Neural progenitor cell (in vitro differentiated cells): ENCODE measurements at regions not wholly inside any gene's neighbourhood (a gene's known extent, or its start where the extent isn't known, plus 50 kb on each side); places are given as distances from the start of the nearest gene placed in this dataset.

Source experiments
- DNase-seq: peaks from one replicate; pipeline ENCODE4 v3.0.0-alpha.2; 2016; ENCODE audit warnings: low spot score
- H2AFZ ChIP-seq: fragments of 200-600 bp; sonication (generic); replicated peaks from 2 replicates; pipeline ENCODE4 v1.6.1; 2016; ENCODE audit warnings: antibody characterized with exemption
- H3F3A ChIP-seq: fragments of 200-600 bp; sonication (generic); 2 replicates; pipeline ENCODE4 v1.6.1; 2016; ENCODE audit warnings: antibody characterized with exemption, low read depth
- H3K27ac ChIP-seq: fragments of 200-600 bp; sonication (generic); 2 replicates; pipeline ENCODE4 v1.5.1; 2016; ENCODE audit warnings: mild to moderate bottlenecking
- H3K27me3 ChIP-seq: fragments of 200-600 bp; sonication (generic); 2 replicates; pipeline ENCODE4 v1.6.1; 2016; ENCODE audit warnings: mild to moderate bottlenecking, moderate library complexity
- H3K36me3 ChIP-seq: fragments of 200-600 bp; sonication (generic); 2 replicates; pipeline ENCODE4 v1.5.1; 2016
- H3K4me1 ChIP-seq: fragments of 200-600 bp; sonication (generic); 2 replicates; pipeline ENCODE4 v1.6.1; 2016; ENCODE audit warnings: mixed run types
- H3K4me2 ChIP-seq: fragments of 200-600 bp; sonication (generic); 2 replicates; pipeline ENCODE4 v1.6.1; 2016
- H3K4me3 ChIP-seq: fragments of 200-600 bp; sonication (generic); 2 replicates; pipeline ENCODE4 v1.5.1; 2016
- H3K79me2 ChIP-seq: fragments of 200-600 bp; sonication (generic); 2 replicates; pipeline ENCODE4 v1.6.1; 2016; ENCODE audit warnings: low read depth
- H3K9ac ChIP-seq: fragments of 200-600 bp; sonication (generic); 2 replicates; pipeline ENCODE4 v1.6.1; 2016
- H3K9me3 ChIP-seq: fragments of 200-600 bp; sonication (generic); 2 replicates; pipeline ENCODE4 v1.5.1; 2016; ENCODE audit warnings: low read depth
- H4K20me1 ChIP-seq: fragments of 200-600 bp; sonication (generic); 2 replicates; pipeline ENCODE4 v1.6.1; 2016; ENCODE audit warnings: low read depth
- H3K27ac Mint-ChIP-seq: 3 replicates; pipeline ENCODE4 v1.8.0; 2021; ENCODE audit warnings: mixed read lengths
- H3K27me3 Mint-ChIP-seq: 2 replicates; pipeline ENCODE4 v1.8.0; 2022; ENCODE audit warnings: low read depth, mild to moderate bottlenecking, inconsistent platforms, moderate library complexity, mixed read lengths; ENCODE audit not compliant: insufficient read depth
- H3K36me3 Mint-ChIP-seq: 3 replicates; pipeline ENCODE4 v1.8.0; 2021; ENCODE audit warnings: mixed read lengths
- H3K4me1 Mint-ChIP-seq: 3 replicates; pipeline ENCODE4 v1.8.0; 2021; ENCODE audit warnings: mixed read lengths
- H3K4me3 Mint-ChIP-seq: 3 replicates; pipeline ENCODE4 v1.8.0; 2021; ENCODE audit warnings: mild to moderate bottlenecking, moderate library complexity, mixed read lengths
- H3K9me3 Mint-ChIP-seq: 3 replicates; pipeline ENCODE4 v1.8.0; 2020; ENCODE audit warnings: mixed read lengths
- CTCF ChIP-seq: fragments of 200-600 bp; sonication (generic); IDR thresholded peaks from 2 replicates; pipeline ENCODE4 v1.5.1; 2017; ENCODE audit warnings: antibody characterized with exemption, mild to moderate bottlenecking
- EZH2 ChIP-seq: fragments of 200-600 bp; sonication (generic); IDR thresholded peaks from 2 replicates; pipeline ENCODE4 v1.6.1; 2017; ENCODE audit warnings: antibody characterized with exemption, mild to moderate bottlenecking, moderate library complexity
- EZH2phosphoT487 ChIP-seq: fragments of 200-600 bp; sonication (generic); IDR thresholded peaks from 2 replicates; pipeline ENCODE4 v1.6.1; 2017; ENCODE audit warnings: antibody characterized with exemption

GRCh38 chr3:87398168-87398801 lies 121.9 kb upstream of the POU1F1 start:
- DNase-seq, result no peak
- Mint-ChIP-seq H3K27me3 (no peaks in the 10 kb centered on the region), H3K9me3 (peaks cover 5% of the 10 kb centered on the region), H3K4me1 (no peaks in the 10 kb centered on the region), H3K27ac (no peak overlapping the region), H3K36me3 (no peaks in the 10 kb centered on the region), H3K4me3 (no peak overlapping the region)
- Histone ChIP-seq H2AFZ (no peak overlapping the region), H3F3A (no peaks in the 10 kb centered on the region), H3K79me2 (no peaks in the 10 kb centered on the region), H3K4me1 (no peaks in the 10 kb centered on the region), H3K27ac (no peak overlapping the region), H3K9ac (no peak overlapping the region), H3K36me3 (no peaks in the 10 kb centered on the region), H3K9me3 (no peaks in the 10 kb centered on the region), H3K4me2 (no peak overlapping the region), H4K20me1 (no peaks in the 10 kb centered on the region), H3K4me3 (no peak overlapping the region), H3K27me3 (no peaks in the 10 kb centered on the region)
- TF ChIP-seq EZH2phosphoT487 (no peak), CTCF (no peak), EZH2 (no peak)

GRCh38 chr3:87397211-87397610 lies 120.8 kb upstream of the POU1F1 start:
- H3K4me2 ChIP-seq, result no peak overlapping the region
- no peaks in the 10 kb centered on the region for H3K36me3 ChIP-seq
- H3K9me3 ChIP-seq, result no peaks in the 10 kb centered on the region
- TF ChIP-seq EZH2, result no peak
- TF ChIP-seq EZH2phosphoT487, result no peak
- no peak for DNase-seq
- H3K36me3 Mint-ChIP-seq, result no peaks in the 10 kb centered on the region
- no peaks in the 10 kb centered on the region for H3K79me2 ChIP-seq
- H3K4me3 ChIP-seq, result no peak overlapping the region
- H3K27me3 Mint-ChIP-seq, result no peaks in the 10 kb centered on the region
- no peaks in the 10 kb centered on the region for H3K4me1 ChIP-seq
- H4K20me1 ChIP-seq, result no peaks in the 10 kb centered on the region
- no peaks in the 10 kb centered on the region for H3K27me3 ChIP-seq
- no peak overlapping the region for H3K27ac ChIP-seq
- H3K9ac ChIP-seq, result no peak overlapping the region
- H2AFZ ChIP-seq, result no peak overlapping the region
- H3K4me3 Mint-ChIP-seq, result no peak overlapping the region
- peaks cover 5% of the 10 kb centered on the region for H3K9me3 Mint-ChIP-seq
- H3F3A ChIP-seq, result no peaks in the 10 kb centered on the region
- H3K27ac Mint-ChIP-seq, result no peak overlapping the region
- no peaks in the 10 kb centered on the region for H3K4me1 Mint-ChIP-seq

GRCh38 chr3:87390821-87391220 lies 114.4 kb upstream of the POU1F1 start:
- H3K9me3 ChIP-seq, result no peaks in the 10 kb centered on the region
- H4K20me1 ChIP-seq, result no peaks in the 10 kb centered on the region
- H3K36me3 Mint-ChIP-seq, result no peaks in the 10 kb centered on the region
- H3K27me3 ChIP-seq, result no peaks in the 10 kb centered on the region
- no peaks in the 10 kb centered on the region for H3K27me3 Mint-ChIP-seq
- H3K4me1 Mint-ChIP-seq, result peaks cover 2% of the 10 kb centered on the region
- H3K27ac Mint-ChIP-seq, result no peak overlapping the region
- DNase-seq, result no peak
- TF ChIP-seq CTCF (no peak), EZH2phosphoT487 (no peak), EZH2 (no peak)
- H3F3A ChIP-seq, result no peaks in the 10 kb centered on the region
- no peaks in the 10 kb centered on the region for H3K36me3 ChIP-seq
- no peak overlapping the region for H3K27ac ChIP-seq
- no peak overlapping the region for H2AFZ ChIP-seq
- no peak overlapping the region for H3K4me3 Mint-ChIP-seq
- H3K9ac ChIP-seq, result no peak overlapping the region
- no peaks in the 10 kb centered on the region for H3K79me2 ChIP-seq
- no peak overlapping the region for H3K4me2 ChIP-seq
- H3K4me3 ChIP-seq, result no peak overlapping the region
- no peaks in the 10 kb centered on the region for H3K4me1 ChIP-seq
- H3K9me3 Mint-ChIP-seq, result peaks cover 5% of the 10 kb centered on the region

- no peaks in the 10 kb centered on the region for H3K9me3 ChIP-seq
- no peaks in the 10 kb centered on the region for H3K4me1 ChIP-seq
- Mint-ChIP-seq H3K27me3 (no peaks in the 10 kb centered on the region), H3K27ac (no peak overlapping the region), H3K36me3 (no peaks in the 10 kb centered on the region), H3K4me1 (peaks cover 2% of the 10 kb centered on the region), H3K4me3 (no peak overlapping the region), H3K9me3 (peaks cover 5% of the 10 kb centered on the region)
- H3K4me3 ChIP-seq, result no peak overlapping the region
- H4K20me1 ChIP-seq, result no peaks in the 10 kb centered on the region
- no peak overlapping the region for H3K4me2 ChIP-seq
- no peaks in the 10 kb centered on the region for H3F3A ChIP-seq
- no peak overlapping the region for H2AFZ ChIP-seq
- H3K79me2 ChIP-seq, result no peaks in the 10 kb centered on the region
- TF ChIP-seq EZH2, result no peak
- TF ChIP-seq EZH2phosphoT487, result no peak
- TF ChIP-seq CTCF, result no peak
- H3K9ac ChIP-seq, result no peak overlapping the region
- no peak for DNase-seq
- H3K27me3 ChIP-seq, result no peaks in the 10 kb centered on the region
- no peaks in the 10 kb centered on the region for H3K36me3 ChIP-seq
- no peak overlapping the region for H3K27ac ChIP-seq
Measured at GRCh38 chr3:87390353-87390752, 114.0 kb upstream of the POU1F1 start.
